BJ (cell line): ENCODE measurements at regions not wholly inside any gene's neighbourhood (a gene's known extent, or its start where the extent isn't known, plus 50 kb on each side); places are given as distances from the start of the nearest gene placed in this dataset.

Experiments
- CTCF ChIA-PET: fragments of 350-600 bp; formaldehyde crosslinking; extraction: SDS; loops from one replicate; lab custom pipeline; 2021; ENCODE audit warnings: antibody characterized with exemption, inconsistent platforms; lab: Yijun Ruan, JAX
- POLR2A ChIA-PET: fragments of 300-600 bp; sonication (Branson Sonifier 250); formaldehyde crosslinking; extraction: SDS; loops from one replicate; lab custom pipeline; 2021; ENCODE audit warnings: antibody characterized with exemption; lab: Charles Lee
- DNase-seq: peaks from one replicate; pipeline ENCODE4 v3.0.0-alpha.2; 2011; ENCODE audit warnings: low read depth
- H3K27me3 ChIP-seq: 2 replicates; pipeline ENCODE4 v1.6.0; 2011; ENCODE audit warnings: low read length; ENCODE audit not compliant: control insufficient read depth, insufficient read depth
- H3K36me3 ChIP-seq: 2 replicates; pipeline ENCODE4 v1.5.1; 2011; ENCODE audit warnings: low read length; ENCODE audit not compliant: control insufficient read depth, insufficient read depth
- H3K4me3 ChIP-seq: 2 replicates; pipeline ENCODE4 v1.5.1; 2011; ENCODE audit warnings: low read depth, mild to moderate bottlenecking, control low read depth, low read length
- TF ChIP-seq, protein P1 (sequence below): IDR thresholded peaks from 2 replicates; pipeline ENCODE4 v1.5.1; 2011; ENCODE audit warnings: low read depth, mild to moderate bottlenecking, control low read depth, inconsistent platforms, low read length, moderate library complexity; ENCODE audit not compliant: insufficient read depth

DNA sequence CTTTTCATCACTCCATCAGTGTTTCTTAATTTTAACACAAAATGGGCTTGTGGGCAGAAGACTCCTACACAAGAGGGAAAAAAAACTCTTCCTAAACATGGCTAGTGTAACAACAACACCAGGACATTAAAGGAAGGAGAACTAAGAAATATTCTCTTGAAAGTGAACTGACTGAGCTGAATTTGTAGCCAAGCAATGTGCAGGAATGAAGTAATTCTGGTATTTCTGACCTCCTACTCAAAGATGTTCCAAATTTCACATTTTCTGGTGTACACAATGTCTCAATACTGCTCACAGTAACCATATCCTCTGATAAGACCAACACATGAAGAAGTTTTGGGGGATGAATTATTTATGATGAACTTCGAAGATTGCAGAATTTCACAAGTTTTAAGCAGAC lies 357.3 kb downstream of the DUSP6 start:
- TF ChIP-seq, protein P1, sequence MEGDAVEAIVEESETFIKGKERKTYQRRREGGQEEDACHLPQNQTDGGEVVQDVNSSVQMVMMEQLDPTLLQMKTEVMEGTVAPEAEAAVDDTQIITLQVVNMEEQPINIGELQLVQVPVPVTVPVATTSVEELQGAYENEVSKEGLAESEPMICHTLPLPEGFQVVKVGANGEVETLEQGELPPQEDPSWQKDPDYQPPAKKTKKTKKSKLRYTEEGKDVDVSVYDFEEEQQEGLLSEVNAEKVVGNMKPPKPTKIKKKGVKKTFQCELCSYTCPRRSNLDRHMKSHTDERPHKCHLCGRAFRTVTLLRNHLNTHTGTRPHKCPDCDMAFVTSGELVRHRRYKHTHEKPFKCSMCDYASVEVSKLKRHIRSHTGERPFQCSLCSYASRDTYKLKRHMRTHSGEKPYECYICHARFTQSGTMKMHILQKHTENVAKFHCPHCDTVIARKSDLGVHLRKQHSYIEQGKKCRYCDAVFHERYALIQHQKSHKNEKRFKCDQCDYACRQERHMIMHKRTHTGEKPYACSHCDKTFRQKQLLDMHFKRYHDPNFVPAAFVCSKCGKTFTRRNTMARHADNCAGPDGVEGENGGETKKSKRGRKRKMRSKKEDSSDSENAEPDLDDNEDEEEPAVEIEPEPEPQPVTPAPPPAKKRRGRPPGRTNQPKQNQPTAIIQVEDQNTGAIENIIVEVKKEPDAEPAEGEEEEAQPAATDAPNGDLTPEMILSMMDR, result no peak
- no peak overlapping the region for H3K4me3 ChIP-seq
- ChIA-PET CTCF (interaction anchor here (0.9 to 2.8 kb wide), 7 partner anchors 81 to 883 kb away, joined by 3 to 22 read pairs (median 5); partner anchors contain the start of gene KITLG), POLR2A (no interaction called here)
- no peaks in the 10 kb centered on the region for H3K27me3 ChIP-seq
- DNase-seq, result no peak
- H3K36me3 ChIP-seq, result no peaks in the 10 kb centered on the region

- no peak for DNase-seq
- no peak overlapping the region for H3K4me3 ChIP-seq
- ChIA-PET CTCF (interaction anchor here (0.9 to 2.8 kb wide), 10 partner anchors 10 to 883 kb away, joined by 3 to 22 read pairs (median 5); partner anchors contain the start of gene KITLG), POLR2A (no interaction called here)
- H3K36me3 ChIP-seq, result no peaks in the 10 kb centered on the region
- TF ChIP-seq, protein P1, result no peak
- no peaks in the 10 kb centered on the region for H3K27me3 ChIP-seq
Observed at GRCh38 chr12:88994537-88994936, 357.8 kb downstream of the DUSP6 start.

DNA sequence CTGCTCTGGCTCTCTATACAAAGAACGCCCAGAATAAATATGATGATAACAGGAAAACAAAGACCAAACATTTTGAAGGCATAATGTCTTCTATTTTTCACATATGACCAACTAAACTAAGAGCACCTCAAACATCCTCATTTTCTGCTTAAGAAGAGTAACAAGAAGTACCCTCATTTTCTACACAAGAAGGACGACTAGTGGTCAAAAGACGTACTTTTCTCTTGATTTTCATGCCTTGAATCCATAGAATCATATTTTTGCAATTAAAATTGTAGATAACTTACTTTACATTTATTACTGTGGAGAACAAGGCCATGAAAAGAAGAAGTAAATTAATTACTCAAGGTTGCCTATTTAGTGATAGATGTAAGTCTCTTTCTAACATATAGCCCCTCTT lies 358.6 kb downstream of the DUSP6 start:
- ChIA-PET POLR2A (no interaction called here), CTCF (interaction anchor here (0.6 to 2.8 kb wide), 17 partner anchors 9 to 893 kb away, joined by 3 to 22 read pairs (median 3); partner anchors contain the start of gene KITLG)
- H3K27me3 ChIP-seq, result no peaks in the 10 kb centered on the region
- no peaks in the 10 kb centered on the region for H3K36me3 ChIP-seq
- TF ChIP-seq, protein P1, result peak; percentile 56
- H3K4me3 ChIP-seq, result no peak overlapping the region
- DNase-seq, result peak; percentile 31

DNA sequence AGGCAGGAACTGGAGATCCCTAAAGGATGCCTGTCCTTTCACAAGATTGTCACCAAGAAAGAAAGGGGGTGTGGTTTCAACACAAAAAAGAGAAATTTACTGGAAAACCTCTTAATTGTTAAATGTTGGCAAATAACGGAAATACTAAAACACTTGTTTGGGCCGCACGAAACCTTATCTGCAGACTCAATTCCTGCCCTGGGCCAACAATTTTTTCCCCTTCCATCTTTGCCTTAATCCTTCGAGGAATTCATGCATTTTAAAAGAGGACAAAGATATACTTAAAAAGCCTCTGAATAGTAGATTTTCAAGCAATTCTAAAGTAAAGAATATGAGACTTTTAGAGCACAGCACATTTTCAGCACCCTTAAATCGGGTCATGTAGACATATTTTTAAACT lies 366.2 kb downstream of the DUSP6 start:
- TF ChIP-seq, protein P1, result no peak
- ChIA-PET POLR2A (no interaction called here), CTCF (no interaction called here)
- DNase-seq, result no peak
- no peak overlapping the region for H3K4me3 ChIP-seq
- no peaks in the 10 kb centered on the region for H3K27me3 ChIP-seq
- H3K36me3 ChIP-seq, result no peaks in the 10 kb centered on the region

DNA sequence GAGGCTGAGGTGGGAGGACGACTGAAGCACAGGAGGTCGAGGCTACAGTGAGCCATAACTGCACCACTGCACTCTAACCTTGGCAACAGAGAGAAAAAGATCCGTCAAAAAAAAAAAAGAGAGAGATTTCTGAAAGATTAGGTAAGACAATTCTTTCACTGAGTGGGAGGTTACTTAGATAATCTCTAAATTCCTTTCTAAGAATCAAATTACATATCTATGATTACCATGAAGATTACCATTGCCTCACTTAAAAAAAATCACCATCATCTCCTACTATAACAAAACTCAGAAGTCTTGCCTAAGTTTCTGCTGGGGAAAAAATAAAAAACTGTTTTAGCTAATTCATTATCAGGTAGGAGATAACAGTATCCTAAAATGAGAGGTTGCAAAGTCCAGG lies 366.7 kb downstream of the DUSP6 start:
- no peak overlapping the region for H3K4me3 ChIP-seq
- no peak for DNase-seq
- ChIA-PET POLR2A (no interaction called here), CTCF (interaction anchor here (1.6 kb wide), 1 partner anchor 8 kb away, joined by 5 read pairs; no protein-coding TSS in a partner anchor)
- H3K36me3 ChIP-seq, result no peaks in the 10 kb centered on the region
- no peaks in the 10 kb centered on the region for H3K27me3 ChIP-seq
- TF ChIP-seq, protein P1, result no peak
